IMR-90 (cell line): ENCODE measurements at regions not wholly inside any gene's neighbourhood (a gene's known extent, or its start where the extent isn't known, plus 50 kb on each side); places are given as distances from the start of the nearest gene placed in this dataset.
"Not testable (repeated sequence)": the region's sequence is repeated elsewhere in the genome, so short reads cannot be mapped to it uniquely, and the experiment has no call there.

Source experiments
- CEBPB ChIP-seq: IDR thresholded peaks from 2 replicates; pipeline ENCODE4 v1.6.1; 2012; ENCODE audit warnings: low read depth, low read length, improper control_type of control experiment
- CTCF ChIP-seq: conservative IDR thresholded peaks from 2 replicates; pipeline ENCODE4 v1.5.1; 2012; ENCODE audit warnings: mild to moderate bottlenecking, low read depth, low read length, improper control_type of control experiment
- ELK1 ChIP-seq: fragments of 150-350 bp; IDR thresholded peaks from 2 replicates; pipeline ENCODE4 v1.6.1; 2016; ENCODE audit warnings: low read depth, mild to moderate bottlenecking, low read length, moderate library complexity, borderline replicate concordance
- FOS ChIP-seq: fragments of 150-350 bp; IDR thresholded peaks from 2 replicates; pipeline ENCODE4 v1.6.1; 2016; ENCODE audit warnings: low read depth, low read length
- MAFK ChIP-seq: IDR thresholded peaks from 2 replicates; pipeline ENCODE4 v1.6.1; 2012; ENCODE audit warnings: low read depth, low read length, improper control_type of control experiment
- MAZ ChIP-seq: IDR thresholded peaks from 2 replicates; pipeline ENCODE4 v1.6.1; 2012; ENCODE audit warnings: low read depth, mild to moderate bottlenecking, low read length, improper control_type of control experiment, moderate library complexity, borderline replicate concordance
- POLR2A ChIP-seq: IDR thresholded peaks from 2 replicates; pipeline ENCODE4 v1.6.1; 2012; ENCODE audit warnings: mild to moderate bottlenecking, low read depth, low read length
- RAD21 ChIP-seq: IDR thresholded peaks from 2 replicates; pipeline ENCODE4 v1.6.1; 2012; ENCODE audit warnings: low read length, improper control_type of control experiment
- RFX5 ChIP-seq: IDR thresholded peaks from 2 replicates; pipeline ENCODE4 v1.8.0; 2012; ENCODE audit warnings: low read depth, mild to moderate bottlenecking, low read length, moderate library complexity
- SMC3 ChIP-seq: fragments of 150-350 bp; IDR thresholded peaks from 2 replicates; pipeline ENCODE4 v1.6.1; 2016; ENCODE audit warnings: low read depth, mild to moderate bottlenecking, antibody characterized with exemption, low read length, moderate library complexity
- USF2 ChIP-seq: fragments of 150-350 bp; IDR thresholded peaks from 2 replicates; pipeline ENCODE4 v1.6.1; 2017; ENCODE audit warnings: mild to moderate bottlenecking, antibody characterized with exemption, low read length, low read depth

GRCh38 chr17:22088589-22088988 is 396.3 kb downstream of the KCNJ18 start:
- TF ChIP-seq CTCF, RAD21, MAFK, CEBPB, POLR2A, MAZ, USF2, FOS, ELK1, SMC3, RFX5: not testable (repeated sequence)
